Tibial nerve (tissue), 4 donors: ENCODE measurements at regions not wholly inside any gene's neighbourhood (a gene's known extent, or its start where the extent isn't known, plus 50 kb on each side); places are given as distances from the start of the nearest gene placed in this dataset.

Source experiments
- EP300 ChIP-seq, 2 donors: sonication (generic); formaldehyde crosslinking; IDR thresholded peaks; one replicate each; pipeline ENCODE4 v1.6.1; 2017; ENCODE audit warnings: antibody characterized with exemption in 2 of 2, mild to moderate bottlenecking in 1 of 2
- POLR2A ChIP-seq, 2 donors: fragments of 450-650 bp; IDR thresholded peaks; one replicate each; pipeline ENCODE4 v1.6.1; 2017; ENCODE audit warnings: antibody characterized with exemption in 2 of 2, mild to moderate bottlenecking in 2 of 2, moderate library complexity in 2 of 2
- TF ChIP-seq, protein P1 (sequence below), 5 experiments: fragments of 200-600 bp in 3 of 5; fragments of 450-650 bp in 2 of 5; sonication (generic) in 3 of 5; IDR thresholded peaks; one replicate each; pipeline ENCODE4 v1.5.1; 2016 to 2019; ENCODE audit warnings: antibody characterized with exemption in 5 of 5, mild to moderate bottlenecking in 3 of 5, moderate library complexity in 2 of 5

GRCh38 chr15:37289109-37289765 lies 188.9 kb upstream of the MEIS2 start:
- TF ChIP-seq, protein P1, sequence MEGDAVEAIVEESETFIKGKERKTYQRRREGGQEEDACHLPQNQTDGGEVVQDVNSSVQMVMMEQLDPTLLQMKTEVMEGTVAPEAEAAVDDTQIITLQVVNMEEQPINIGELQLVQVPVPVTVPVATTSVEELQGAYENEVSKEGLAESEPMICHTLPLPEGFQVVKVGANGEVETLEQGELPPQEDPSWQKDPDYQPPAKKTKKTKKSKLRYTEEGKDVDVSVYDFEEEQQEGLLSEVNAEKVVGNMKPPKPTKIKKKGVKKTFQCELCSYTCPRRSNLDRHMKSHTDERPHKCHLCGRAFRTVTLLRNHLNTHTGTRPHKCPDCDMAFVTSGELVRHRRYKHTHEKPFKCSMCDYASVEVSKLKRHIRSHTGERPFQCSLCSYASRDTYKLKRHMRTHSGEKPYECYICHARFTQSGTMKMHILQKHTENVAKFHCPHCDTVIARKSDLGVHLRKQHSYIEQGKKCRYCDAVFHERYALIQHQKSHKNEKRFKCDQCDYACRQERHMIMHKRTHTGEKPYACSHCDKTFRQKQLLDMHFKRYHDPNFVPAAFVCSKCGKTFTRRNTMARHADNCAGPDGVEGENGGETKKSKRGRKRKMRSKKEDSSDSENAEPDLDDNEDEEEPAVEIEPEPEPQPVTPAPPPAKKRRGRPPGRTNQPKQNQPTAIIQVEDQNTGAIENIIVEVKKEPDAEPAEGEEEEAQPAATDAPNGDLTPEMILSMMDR (IDR thresholded peaks at IDR 0.05) = no peak
- no peak for TF ChIP-seq POLR2A (IDR thresholded peaks at IDR 0.05)
- no peak for TF ChIP-seq EP300 (IDR thresholded peaks at IDR 0.05)
